CD4-positive, alpha-beta T cell treated with Interleukin-21 for 1 hour (primary cell): ENCODE measurements at regions not wholly inside any gene's neighbourhood (a gene's known extent, or its start where the extent isn't known, plus 50 kb on each side); places are given as distances from the start of the nearest gene placed in this dataset.
A peak's percentile ranks its signal among the peaks of the same experiment; 100 is the strongest.
"Not testable (repeated sequence)": the region's sequence is repeated elsewhere in the genome, so short reads cannot be mapped to it uniquely, and the experiment has no call there.

Source experiments
- DNase-seq: peaks from one replicate; pipeline ENCODE4 v3.0.0-alpha.2; 2020

DNA sequence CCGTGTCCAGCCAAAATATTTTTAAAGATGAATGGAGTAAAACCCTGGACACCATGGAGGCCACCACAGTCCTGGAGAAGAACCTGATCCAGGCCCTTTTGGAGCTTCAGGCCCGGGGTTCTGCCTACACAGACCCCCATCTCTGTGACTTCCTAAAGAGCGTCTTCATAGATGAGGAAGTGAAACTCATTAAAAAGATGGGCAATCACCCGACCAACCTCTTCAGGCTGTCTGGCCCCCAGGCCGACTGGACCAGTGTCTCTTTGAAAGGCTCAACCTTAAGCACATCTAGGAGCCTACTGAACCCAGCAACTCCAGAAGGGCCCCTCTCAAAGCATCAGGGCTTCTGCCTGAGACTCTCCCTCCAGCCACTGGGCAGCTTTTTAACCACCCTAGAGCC, 107.9 kb upstream of the FAM174B start:
- DNase-seq = no peak

DNA sequence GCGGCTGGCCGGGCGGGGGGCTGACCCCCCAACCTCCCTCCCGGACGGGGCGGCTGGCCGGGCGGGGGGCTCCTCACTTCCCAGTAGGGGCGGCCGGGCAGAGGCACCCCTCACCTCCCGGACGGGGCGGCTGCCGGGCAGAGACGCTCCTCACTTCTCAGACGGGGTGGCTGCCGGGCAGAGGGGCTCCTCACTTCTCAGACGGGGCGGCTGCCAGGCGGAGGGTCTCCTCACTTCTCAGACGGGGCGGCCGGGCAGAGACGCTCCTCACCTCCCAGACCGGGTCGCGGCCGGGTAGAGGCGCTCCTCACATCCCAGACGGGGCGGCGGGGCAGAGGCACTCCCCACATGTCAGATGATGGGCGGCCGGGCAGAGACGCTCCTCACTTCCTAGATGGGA, 112.6 kb upstream of the FAM174B start:
- not testable (repeated sequence) for DNase-seq

DNA sequence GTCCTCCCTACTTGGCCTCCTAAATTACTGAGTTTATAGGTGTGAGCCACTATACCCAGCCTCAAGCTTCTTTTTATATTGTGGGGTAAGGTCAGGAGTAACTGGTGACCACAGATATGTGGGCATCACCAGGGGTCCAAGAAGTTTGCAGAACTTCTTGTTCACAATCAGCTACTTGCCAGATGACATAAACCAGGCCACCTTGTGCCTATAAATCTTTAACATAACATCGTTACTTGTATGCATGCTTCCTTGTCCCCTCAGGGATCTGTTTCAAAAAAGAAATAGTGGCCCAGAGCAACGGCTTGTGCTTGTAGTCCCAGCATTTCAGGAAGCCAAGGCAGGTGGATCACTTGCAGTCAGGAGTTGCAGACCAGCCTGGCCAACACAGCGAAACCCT, 115.1 kb upstream of the FAM174B start:
- no peak for DNase-seq

DNA sequence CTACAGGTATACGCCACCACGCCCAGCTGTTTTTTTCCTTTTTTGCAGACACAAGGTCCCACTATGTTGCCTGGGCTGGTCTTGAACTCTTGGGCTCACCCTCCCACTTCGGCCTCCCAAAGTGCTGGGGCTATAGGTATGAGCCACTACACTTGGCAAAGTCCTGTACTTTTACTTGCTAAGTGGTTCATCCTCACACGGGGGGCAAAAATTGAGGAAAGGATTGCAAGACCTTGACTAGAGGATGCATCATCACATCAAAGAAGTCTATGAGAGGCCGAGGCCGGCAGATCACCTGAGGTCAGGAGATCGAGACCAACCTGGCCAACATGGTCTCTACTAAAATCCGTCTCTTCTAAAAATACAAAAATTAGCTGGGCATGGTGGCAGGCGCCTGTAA, 116.5 kb upstream of the FAM174B start:
- no peak for DNase-seq

DNA sequence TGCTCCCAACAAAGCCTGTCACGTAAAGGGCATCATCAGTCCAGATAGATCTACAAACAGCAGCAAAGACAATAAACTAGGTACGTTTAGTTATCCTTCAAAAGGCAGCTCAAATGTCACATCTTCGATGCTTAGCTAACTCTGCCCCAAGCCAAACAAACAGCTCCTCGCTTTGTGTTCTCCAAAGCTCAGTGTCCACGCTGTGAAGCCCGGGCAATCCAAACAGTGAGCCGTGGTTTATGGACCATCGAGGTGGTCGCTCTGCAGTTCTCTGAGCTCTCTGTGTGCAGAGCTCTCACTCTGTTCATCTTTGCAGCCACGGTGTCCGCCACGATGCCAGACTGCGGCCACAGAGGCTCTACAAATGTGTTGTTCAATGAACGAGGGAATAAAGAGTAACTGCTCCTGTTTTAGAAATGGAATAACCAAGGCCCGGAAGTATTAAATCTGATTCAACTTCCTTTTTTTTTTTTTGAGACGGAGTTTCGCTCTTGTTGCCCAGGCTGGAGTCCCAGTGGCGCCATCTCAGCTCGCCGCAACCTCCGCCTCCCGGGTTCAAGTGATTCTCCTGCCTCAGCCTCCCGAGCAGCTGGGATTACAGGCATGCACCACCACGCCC, 117.2 kb upstream of the FAM174B start:
- no peak for DNase-seq

DNA sequence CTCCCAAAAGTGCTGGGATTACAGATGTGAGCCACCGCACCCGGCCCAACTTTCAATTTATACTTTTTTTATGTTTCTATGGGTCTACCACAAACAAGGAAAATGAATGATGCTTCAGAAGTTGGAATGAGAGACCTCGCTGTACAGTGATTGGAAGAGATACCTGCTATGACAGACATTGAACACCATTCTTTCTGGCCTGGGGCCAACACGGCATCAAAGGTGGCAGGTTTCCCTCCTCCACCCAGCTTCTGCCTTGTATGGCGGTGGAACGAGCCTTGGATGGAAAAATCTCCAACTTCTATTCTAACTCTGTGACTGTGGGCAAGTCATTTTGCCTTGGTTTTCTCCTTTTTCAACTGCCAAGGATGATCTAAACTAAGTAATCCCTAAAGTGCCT, 117.8 kb upstream of the FAM174B start:
- DNase-seq = no peak

DNA sequence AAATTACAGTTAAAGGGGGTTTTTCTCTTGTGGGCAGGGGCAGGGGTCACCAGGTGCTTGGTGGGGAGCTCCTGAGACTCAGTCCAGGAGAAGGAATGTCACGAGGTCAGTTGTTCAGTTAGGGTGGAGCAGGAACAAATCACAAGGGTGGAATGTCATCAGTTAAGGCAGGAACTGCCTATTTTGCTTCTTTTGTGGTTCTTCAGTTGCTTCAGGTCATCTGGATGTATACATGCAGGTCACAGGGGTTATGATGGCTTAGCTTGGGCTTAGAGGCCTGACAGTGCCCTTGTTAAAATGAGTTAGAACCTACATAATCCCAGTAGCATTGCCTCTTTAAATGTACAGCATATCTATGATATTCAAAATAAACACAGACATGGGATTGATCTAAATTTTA, 120.2 kb upstream of the CHD2 start:
- no peak for DNase-seq

DNA sequence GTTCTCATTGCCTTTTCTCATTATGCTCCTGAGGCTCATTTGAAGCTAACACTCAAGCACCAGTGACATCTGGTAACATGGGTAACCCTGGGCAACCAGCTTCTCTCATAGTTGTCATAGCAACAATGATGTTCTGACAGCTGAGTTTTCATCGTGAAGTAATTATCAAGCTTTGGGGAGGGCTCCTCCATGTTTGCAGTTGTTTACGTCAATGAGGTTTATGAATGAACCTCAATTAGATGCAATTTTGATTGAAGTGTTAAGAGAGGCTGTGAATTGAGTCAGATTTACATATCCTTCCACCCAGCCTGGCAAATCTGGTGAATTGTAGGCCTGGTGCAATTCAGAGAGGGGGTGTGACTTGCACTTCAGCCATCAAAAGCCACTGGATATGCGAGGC, 119.3 kb upstream of the CHD2 start:
- no peak for DNase-seq

DNA sequence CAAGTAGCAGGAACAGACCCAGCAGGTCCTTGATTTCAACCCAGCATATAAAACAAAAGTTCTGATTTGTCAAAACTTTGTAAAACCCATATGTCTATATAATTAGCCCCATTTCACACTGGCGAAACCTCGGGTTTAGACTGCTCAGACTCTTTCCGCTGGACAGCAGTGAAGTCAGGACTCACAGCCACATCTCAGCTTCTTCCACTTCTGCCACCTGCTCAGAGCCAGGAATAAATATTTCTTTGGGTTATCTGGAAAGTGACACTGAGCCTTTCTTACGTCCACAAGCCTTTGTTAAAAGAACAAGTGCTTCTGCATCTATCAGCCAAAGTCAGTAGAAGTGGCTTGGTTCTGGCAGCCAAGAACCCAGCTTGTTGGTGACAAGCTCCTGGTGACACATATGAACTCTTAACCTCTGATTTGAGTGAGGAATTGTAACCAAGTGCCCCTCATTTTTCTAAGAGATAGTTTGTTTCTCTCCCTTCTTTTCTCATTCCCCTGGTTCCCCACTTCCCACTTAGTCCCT, 118.1 kb upstream of the CHD2 start:
- DNase-seq = no peak

DNA sequence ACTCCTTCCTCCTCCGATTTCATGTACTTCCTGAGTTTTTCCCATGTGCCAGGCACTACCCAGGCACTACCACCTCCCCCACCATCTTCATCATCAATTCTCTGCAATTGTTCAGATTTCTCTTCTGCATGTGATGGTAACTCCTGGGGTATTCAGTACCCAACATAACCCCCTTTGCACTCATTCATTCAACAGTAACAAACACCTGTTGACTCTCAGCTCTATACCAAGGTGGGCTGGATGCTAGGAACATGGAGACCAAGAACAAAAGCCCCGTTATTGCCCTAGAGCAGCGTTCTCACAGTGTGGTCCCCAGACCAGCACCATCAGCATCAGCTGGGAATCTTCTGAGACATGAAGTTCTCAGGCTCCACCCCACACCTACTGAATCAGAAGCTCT, 113.0 kb upstream of the CHD2 start:
- DNase-seq = no peak

DNA sequence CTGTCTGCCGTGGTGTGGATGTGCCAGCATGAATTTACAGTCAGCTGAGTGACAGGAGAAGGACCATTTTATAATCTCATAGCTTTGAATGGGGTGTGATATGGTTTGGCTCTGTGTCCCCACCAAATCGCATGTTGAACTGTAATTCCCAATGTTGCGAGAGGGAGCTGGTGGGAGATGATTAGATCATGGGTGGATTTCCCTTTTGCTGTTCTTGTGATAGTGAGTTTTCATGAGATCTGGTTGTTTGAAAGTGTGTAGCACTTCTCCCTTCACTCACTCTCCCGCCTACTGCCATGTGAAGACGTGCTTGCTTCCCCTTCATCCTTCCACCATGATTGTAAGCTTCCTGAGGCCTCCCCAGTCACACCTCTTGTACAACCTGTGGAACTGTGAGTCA, 111.9 kb upstream of the CHD2 start:
- no peak for DNase-seq

DNA sequence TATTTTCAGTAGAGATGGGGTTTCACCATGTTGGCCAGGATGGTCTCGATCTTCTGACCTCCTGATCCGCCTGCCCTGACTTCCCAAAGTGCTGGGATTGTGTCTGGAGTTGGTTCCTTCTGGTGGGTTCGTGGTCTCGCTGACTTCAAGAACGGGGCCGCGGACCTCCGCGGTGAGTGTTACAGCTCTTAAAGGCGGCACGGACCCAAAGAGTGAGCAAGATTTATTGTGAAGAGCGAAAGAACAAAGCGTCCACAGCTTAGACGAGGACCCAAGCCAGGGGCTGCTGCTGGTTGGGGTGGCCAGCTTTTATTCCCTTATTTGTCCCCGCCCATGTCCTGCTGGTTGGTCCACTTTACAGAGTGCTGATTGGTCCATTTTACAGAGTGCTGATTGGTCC, 111.3 kb upstream of the CHD2 start:
- DNase-seq = not testable (repeated sequence)

DNA sequence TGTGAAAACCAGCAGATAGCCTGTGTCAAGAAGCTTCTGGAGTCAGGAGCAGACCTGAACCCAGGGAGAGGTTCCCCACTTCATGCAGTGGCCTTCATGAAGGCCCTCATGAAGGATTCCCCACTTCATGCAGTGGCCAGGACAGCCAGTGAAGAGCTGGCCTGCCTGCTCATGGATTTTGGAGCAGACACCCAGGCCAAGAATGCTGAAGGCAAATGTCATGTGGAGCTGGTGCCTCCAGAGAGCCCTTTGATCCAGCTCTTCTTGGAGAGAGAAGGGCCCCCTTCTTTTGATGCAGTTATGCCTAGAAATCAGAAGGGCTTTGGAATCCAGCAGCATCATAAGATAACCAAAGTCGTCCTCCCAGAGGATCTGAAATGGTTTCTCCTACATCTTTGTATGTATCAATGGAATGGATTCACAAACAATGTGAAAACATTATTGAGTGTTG, 103.9 kb upstream of the CHD2 start:
- DNase-seq = no peak

DNA sequence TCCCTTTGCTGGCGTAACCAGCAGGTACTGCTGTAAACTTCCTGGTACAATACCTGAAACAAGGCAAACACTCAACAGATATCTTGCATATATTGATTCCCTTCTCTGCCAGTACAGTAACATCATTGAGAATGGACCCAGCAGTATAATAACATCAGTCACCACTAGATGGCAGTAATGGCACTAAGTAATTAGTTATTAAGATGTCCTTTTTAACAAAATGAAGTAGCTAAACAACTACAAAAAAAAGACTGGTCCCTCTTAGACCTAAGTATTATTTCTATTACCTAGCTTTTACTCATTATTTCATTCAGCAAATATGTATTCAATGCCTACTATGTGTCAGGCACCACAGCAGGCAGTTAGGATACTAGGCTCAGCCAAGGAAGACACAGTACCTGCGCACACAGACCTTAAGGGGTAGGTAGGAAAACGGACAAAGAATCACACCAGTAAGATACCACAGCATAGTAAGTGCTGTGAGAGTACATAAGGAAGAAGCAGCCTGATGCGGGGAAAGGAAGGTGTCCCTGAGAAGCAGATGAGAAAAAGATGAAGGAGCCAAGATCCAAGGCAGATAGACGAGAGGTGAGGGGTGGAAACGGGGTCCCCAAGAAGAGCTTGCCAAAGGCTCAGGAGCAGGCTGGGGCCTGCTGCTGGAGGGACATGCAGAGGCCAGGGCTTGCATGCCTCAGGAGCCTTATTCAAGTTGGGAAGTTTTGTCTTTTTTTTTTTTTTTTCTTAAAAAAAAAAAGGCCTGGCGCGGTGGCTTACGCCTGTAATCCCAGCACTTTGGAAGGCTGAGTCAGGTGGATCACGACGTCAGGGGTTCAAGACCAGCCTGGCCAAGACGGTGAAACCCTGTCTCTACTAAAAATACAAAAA, 102.7 kb upstream of the CHD2 start:
- DNase-seq = peak; percentile 85

DNA sequence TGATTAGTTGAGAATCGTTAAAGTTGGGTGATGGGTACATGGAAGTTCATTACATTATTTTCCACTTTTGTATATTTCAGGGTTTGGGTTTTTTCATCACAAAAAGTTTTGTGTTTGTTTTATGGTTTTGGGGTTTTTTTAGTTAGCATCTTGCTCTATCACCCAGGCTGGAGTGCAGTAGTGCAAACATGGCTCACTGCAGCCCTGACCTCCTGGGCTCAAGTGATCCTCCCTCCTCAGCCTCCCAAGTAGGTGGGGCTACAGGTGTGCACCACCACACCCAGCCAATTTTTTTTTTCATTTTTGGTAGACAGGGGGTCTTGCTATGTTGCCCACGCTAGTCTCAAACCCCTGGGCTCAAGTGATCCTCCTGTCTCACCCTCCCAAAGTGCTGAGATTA, 100.1 kb upstream of the CHD2 start:
- no peak for DNase-seq

DNA sequence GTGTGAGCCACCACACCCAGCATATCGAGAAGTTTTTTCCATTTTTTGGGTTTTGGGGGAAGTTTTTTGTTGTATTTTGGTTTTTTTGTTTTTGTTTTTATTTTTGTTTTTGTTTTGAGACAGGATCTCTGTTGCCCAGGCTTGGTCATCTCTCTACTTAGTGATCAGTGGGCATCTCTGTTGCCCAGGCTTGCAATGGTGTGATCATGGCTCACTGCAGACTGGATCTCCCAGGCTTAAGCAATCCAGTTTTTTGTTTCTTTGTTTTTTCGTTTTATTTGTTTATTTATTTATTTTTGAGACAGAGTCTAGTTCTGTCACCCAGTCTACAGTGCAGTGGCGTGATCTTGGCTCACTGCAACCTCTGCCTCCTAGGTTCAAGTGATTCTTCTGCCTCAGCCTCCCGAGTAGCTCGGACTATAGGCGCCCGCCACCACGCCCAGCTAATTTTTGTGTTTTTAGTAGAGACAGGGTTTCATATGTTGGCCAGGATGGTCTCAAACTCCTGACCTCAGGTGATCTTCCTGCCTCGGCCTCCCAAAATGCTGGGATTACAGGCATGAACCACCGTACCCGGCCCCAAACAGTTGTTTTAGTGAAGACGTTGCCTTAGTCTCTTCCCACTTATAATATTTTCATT, 99.6 kb upstream of the CHD2 start:
- not testable (repeated sequence) for DNase-seq

DNA sequence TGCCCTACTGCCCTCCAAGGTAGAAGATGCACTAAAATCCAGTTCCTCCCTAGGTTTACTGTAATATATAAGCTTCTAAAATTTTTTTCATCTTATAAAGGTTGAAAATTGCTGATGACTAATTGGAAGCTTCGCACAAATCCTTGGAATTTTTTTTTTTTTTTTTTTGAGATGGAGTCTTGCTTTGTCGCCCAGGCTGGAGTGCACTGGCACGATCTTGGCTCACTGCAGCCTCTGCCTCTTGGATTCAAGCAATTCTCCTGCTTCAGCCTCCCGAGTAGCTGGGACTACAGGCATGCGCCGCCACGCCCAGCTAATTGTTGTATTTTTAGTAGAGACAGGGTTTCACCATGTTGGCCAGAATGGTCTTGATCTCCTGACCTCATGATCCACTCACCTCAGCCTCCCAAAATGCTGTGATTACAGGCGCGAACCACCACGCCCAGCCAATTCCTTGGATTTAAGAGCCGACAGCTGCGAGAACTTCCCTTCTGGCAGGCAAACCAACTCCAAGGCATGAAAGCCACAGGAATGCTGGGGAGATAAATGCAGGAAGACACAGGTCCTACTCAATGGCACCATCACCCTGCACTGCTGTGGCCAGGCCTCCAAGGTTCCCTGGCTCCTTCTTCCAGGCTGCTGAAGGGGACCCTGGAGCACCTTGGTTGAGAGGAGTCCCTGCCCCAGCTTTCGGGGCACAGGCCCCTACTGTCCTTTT, 98.9 kb upstream of the CHD2 start:
- DNase-seq = not testable (repeated sequence)

DNA sequence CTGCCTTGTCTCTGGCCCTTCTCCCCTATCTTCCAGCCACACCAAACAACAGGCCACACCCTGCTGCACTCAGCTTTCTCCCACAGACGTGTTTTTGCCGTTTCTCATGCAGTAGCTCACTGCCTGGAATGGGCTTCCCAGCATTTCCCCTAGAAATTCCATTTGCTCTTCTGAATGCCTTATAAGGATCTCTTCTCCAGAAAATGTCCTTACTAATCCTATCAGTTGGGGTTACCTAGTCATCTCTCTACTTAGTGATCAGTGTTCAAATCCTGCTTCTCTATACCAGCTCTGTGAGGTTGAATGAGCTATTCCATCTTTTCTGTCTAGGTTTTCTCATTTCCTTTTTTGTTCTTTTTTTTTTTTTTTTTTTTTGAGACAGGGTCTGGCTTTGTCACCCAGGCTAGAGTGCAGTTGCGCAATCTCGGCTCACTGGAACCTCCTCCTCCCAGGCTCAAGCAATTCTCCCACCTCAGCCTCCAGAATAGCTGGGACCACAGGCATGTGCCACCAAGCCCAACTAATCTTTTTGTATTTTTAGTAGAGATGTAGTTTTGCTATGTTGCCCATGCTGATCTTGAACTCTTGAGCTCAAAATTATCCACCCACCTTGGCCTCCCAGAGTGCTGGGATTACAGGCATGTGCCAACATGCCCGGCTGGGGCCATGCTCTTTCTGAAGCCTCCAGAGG, 98.2 kb upstream of the CHD2 start:
- DNase-seq = no peak

DNA sequence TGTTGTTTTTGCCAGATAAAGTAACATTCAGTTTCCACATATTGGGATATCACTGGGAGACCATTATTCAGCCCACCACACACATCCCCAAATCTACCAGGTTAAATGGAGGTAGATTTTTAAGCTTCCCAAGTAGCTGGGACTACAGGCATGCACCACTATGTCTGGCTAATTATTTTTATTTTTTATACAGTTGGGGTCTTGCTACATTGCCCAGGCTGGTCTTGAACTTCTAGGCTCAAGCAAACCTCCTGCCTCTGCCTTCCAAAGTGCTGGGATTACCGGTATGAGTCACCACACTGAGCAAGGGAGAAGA, 96.6 kb upstream of the CHD2 start:
- DNase-seq = no peak

DNA sequence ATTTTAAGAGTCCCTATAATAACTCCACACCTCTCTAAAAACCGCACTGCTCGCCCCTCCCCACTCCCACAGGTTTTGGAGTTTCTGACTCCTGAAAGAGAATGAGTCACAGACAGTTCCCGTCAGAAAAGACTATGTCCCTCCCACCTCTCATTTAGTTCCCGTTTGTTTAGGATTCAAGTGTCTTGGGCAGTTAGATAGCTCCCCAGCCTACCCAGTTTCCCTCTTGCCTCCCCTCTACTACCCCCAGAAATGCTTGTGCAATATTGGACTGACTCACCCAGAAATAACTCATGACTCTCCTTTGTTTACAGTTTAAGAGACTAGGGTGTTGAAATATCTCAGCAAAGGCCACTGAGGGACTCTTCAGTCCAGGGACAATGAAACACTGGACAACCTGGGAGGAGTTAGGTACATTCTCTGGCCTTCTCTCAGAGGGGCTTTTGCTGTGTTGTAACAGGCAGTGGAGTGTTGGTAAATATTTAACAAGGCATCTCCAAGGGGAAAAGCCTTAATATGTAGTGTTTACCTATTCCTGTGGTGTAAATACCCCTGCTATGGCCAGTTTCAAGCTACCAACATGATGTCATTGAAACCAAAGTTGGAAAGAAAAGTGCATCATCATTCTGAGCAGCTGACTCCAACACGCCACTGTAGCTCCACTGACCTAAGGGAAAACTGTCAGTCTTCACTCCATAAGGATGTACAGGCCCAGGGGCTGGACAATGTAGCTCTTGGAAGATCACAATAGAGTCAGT, 96.1 kb upstream of the CHD2 start:
- peak; percentile 50 for DNase-seq

DNA sequence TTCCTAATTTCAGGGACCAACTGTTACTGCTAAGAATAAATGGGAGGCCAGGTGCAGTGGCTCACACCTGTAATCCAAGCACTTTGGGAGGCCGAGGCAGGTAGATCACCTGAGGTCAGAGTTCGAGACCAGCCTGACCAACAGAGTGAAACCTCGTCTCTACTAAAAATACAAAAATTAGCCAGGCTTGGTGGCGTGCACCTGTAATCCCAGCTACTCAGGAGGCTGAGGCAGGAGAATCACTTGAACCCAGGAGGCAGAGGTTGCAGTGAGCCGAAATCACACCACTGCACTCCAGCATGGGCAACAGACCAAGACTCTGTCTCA, 95.6 kb upstream of the CHD2 start:
- not testable (repeated sequence) for DNase-seq

DNA sequence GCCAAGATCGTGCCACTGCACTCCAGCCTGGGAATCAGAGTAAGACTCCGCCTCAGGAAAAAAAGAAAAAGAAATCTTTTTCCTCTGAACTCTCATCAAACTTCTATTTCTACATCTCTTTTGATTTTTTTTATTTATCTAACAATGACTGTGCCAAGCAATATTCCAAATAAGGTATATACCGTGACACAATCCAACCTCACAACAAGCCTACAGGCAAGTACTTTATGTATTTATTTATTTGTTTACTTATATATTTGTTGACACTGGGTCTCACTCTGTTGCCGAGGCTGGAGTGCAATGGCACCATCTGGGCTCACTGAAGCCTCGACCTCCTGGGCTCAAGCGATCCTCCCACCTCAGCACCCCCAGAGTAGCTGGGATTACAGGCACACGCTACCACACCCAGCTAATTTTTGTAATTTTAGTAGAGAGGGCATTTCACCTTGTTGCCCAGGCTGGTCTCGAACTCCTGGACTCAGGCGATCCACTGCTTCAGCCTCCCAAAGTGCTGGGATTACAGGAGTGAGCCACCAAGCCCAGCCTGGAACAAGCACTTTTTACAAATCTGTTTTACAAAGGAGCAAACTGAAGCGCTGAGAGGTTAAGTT, 94.9 kb upstream of the CHD2 start:
- no peak for DNase-seq
